ENCODE measurements at regions not wholly inside any gene's neighbourhood (a gene's known extent, or its start where the extent isn't known, plus 50 kb on each side); places are given as distances from the start of the nearest gene placed in this dataset.

GRCh38 chr18:51655327-51655698 lies 457.8 kb upstream of the MEX3C start:
- DNase-seq: no peak
- no peak overlapping the region for H3K4me3 ChIP-seq
- H3K9me3 ChIP-seq: no peaks in the 10 kb centered on the region
- no peaks in the 10 kb centered on the region for H3K27me3 ChIP-seq
- no peaks in the 10 kb centered on the region for H3K36me3 ChIP-seq

DNA sequence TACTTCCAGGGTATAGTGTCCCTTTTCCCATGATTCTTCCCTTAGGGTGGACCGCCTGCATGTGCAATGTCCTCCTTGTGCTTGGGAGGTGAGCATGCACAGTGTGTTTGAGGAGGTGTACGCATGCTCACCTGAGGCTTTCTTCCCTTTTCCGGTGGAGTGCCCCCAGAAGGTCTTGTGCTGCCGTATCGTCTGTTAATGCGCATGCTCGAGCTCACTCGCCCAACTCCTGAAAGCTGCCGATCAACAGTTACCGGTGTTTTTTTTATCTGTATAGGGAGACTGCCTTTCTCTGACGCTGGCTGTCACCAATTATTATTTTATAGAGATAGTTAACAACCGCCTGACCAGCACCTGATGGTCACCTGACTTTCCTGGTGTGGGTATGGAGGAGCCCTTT lies 458.8 kb upstream of the MEX3C start:
- Histone ChIP-seq H3K9me3 (no peaks in the 10 kb centered on the region), H3K27me3 (no peaks in the 10 kb centered on the region), H3K4me3 (no peak overlapping the region), H3K36me3 (no peaks in the 10 kb centered on the region)
- DNase-seq: no peak

- DNase-seq: no peak
- Histone ChIP-seq H3K36me3 (no peaks in the 10 kb centered on the region), H3K9me3 (no peaks in the 10 kb centered on the region), H3K27me3 (no peaks in the 10 kb centered on the region), H3K4me3 (no peak overlapping the region)
These were observed 461.0 kb upstream of the MEX3C start for GRCh38 chr18:51658436-51658835.

GRCh38 chr18:51659781-51660180 lies 462.3 kb upstream of the MEX3C start:
- no peaks in the 10 kb centered on the region for H3K9me3 ChIP-seq
- DNase-seq: no peak

DNA sequence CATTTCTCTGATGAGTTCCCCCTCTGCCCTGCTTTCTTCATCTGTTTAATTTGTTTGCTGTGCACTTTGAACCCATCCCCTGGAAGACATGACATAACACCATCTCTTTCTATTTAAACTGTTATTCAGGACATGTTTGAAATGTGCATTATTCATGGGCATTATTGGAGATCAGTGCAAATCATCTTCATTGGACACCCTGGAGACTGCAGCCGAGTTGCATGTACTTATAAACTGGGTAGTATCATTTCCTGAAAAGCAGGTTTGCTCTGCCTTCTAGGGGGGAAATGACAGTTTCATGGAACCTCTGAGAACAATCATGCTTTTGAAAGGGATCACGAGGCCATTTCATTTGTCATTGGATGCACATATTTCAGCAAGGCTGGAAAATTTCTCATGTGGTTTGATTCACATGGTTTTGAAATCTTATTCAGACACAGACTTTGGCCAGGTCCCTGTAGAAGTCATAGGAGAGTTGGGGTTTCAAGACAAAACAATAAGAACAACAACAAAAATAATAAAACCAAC lies 462.8 kb upstream of the MEX3C start:
- no peak for DNase-seq
- H3K4me3 ChIP-seq: no peak overlapping the region
- no peaks in the 10 kb centered on the region for H3K9me3 ChIP-seq
- H3K27me3 ChIP-seq: no peaks in the 10 kb centered on the region
- no peaks in the 10 kb centered on the region for H3K36me3 ChIP-seq

More at GRCh38 chr18:51659781-51660180, 462.3 kb upstream of the MEX3C start:
- H3K27me3 ChIP-seq: no peaks in the 10 kb centered on the region
- H3K36me3 ChIP-seq: no peaks in the 10 kb centered on the region
- no peak overlapping the region for H3K4me3 ChIP-seq

- Histone ChIP-seq H3K9me3 (no peaks in the 10 kb centered on the region), H3K4me3 (no peak overlapping the region), H3K36me3 (no peaks in the 10 kb centered on the region), H3K27me3 (no peaks in the 10 kb centered on the region)
- DNase-seq: no peak
These were observed 466.8 kb upstream of the MEX3C start for GRCh38 chr18:51664236-51664635.

GRCh38 chr18:51666763-51667191 lies 469.3 kb upstream of the MEX3C start:
- Histone ChIP-seq H3K27me3 (no peaks in the 10 kb centered on the region), H3K9me3 (no peaks in the 10 kb centered on the region), H3K4me3 (no peak overlapping the region), H3K36me3 (no peaks in the 10 kb centered on the region)
- peak; percentile 8 for DNase-seq

- H3K36me3 ChIP-seq: no peaks in the 10 kb centered on the region
- DNase-seq: peak; percentile 9
These were observed 470.6 kb upstream of the MEX3C start for GRCh38 chr18:51668101-51668500.

GRCh38 chr18:51668607-51669006 lies 471.1 kb upstream of the MEX3C start:
- DNase-seq: no peak
- no peaks in the 10 kb centered on the region for H3K27me3 ChIP-seq
- H3K9me3 ChIP-seq: no peaks in the 10 kb centered on the region
- no peaks in the 10 kb centered on the region for H3K36me3 ChIP-seq
- no peak overlapping the region for H3K4me3 ChIP-seq

More at GRCh38 chr18:51668101-51668500, 470.6 kb upstream of the MEX3C start:
- H3K27me3 ChIP-seq: no peaks in the 10 kb centered on the region
- no peak overlapping the region for H3K4me3 ChIP-seq
- no peaks in the 10 kb centered on the region for H3K9me3 ChIP-seq

- no peak overlapping the region for H3K4me3 ChIP-seq
- no peaks in the 10 kb centered on the region for H3K9me3 ChIP-seq
- no peaks in the 10 kb centered on the region for H3K36me3 ChIP-seq
- H3K27me3 ChIP-seq: no peaks in the 10 kb centered on the region
- DNase-seq: no peak
These were observed 489.1 kb upstream of the MEX3C start for GRCh38 chr18:51686590-51686989.

DNA sequence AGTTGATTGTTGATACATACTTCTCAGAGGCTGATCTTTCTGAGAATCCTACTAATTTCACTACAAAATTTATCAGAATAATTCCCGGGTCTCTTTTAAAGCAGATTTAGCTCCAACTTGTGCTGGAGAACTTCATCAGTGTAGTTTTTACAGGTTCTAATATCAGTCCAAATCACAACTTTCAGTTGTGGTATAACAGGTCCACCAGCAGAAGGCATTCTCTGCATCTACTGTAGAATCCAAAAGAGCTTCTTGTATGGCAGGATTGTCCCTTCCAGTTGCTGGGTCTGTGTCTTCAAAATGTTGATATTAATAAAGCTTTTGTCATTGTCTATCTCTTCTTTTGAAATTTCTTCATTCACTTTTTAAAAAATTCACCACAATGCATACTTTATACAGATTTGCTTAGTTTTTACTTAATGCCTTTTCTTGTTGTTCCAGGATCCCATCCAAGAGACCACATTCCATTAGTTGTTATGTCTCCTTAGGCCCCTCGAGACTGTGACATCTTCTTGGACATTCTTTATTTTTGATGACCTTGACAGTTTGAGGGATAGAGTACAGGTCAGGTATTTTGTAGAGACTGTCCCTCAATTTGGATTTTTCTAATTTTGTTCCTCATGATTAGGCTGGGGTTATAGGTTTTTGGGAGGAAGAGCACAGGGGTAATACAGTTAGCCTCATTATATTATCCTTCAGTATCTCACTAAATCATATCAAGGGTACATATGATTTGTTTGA lies 490.5 kb upstream of the MEX3C start:
- H3K9me3 ChIP-seq: no peaks in the 10 kb centered on the region
- no peaks in the 10 kb centered on the region for H3K27me3 ChIP-seq
- H3K36me3 ChIP-seq: no peaks in the 10 kb centered on the region
- DNase-seq: no peak
- H3K4me3 ChIP-seq: no peak overlapping the region

DNA sequence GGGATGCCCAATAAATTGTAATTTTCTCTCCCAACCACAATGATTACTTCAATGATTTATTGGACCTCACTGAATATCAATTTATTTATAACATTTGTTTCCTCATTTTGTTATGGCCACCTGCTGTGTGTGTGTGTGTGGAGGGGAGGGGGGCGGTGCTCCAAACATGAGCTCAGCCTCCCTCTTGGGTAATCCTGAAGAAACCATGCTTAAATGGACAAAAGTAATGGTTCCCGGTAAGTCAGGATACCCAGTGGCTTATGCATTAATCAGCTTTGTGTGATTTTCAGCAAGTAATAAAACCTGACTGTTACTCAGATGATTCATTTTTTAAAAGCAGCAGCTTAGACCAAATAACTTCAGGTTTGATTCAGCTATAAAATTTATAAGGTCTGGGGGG lies 495.1 kb upstream of the MEX3C start:
- Histone ChIP-seq H3K27me3 (no peaks in the 10 kb centered on the region), H3K9me3 (no peaks in the 10 kb centered on the region), H3K36me3 (no peaks in the 10 kb centered on the region), H3K4me3 (no peak overlapping the region)
- no peak for DNase-seq

DNA sequence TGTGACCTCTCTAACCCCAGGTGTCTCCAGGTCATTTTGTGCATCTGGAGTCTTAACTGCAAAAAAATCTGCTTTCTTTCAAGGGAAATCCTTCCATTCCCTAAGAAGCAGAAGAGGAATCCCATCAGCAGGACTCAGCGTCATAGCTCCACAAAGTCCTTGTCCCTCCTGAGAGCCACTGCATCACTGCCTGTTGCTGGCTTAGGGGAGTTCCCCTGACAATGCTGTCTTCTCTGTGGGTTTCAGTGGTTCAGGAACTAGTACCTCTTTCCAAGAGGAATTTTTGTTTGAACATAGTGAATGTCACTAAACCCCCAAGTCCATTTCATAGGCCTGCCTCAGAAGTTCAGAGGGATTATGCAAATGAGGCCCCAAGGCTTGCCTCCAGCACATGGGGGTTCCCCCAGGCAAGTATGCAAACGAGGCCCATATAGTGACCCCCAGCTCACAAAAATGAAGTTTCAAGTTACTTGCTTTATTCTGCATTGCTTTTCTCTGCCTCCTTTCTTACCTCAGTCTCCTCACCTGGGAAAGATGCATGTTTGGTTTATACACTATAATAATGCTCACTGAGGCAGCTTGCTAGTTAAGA lies 513.9 kb upstream of the MEX3C start:
- Histone ChIP-seq H3K9me3 (no peaks in the 10 kb centered on the region), H3K36me3 (no peaks in the 10 kb centered on the region), H3K27me3 (no peaks in the 10 kb centered on the region), H3K4me3 (no peak overlapping the region)
- DNase-seq: no peak

- Histone ChIP-seq H3K27me3 (no peaks in the 10 kb centered on the region), H3K36me3 (no peaks in the 10 kb centered on the region), H3K4me3 (no peak overlapping the region), H3K9me3 (no peaks in the 10 kb centered on the region)
- DNase-seq: no peak
These were observed 515.3 kb upstream of the MEX3C start for GRCh38 chr18:51712821-51713220.

DNA sequence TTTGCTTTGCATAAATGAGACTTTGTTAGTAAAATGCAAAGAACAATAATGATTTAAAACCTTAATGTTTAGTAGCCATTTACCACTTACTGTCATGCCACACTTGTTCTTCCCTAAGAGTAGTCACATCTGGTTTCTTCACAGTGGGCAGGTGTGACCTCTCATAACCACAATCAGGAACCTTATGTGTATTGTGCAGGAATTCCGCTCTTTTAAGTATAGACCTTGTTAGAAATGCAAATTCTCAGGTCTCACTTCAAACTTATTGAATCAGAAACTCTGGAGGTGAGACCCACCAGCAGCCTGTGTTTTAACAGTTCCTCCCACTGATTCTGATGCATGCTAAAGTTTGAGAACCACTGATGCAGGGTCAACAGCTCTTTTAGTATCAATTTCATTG lies 518.8 kb upstream of the MEX3C start:
- Histone ChIP-seq H3K9me3 (no peaks in the 10 kb centered on the region), H3K4me3 (no peak overlapping the region), H3K27me3 (no peaks in the 10 kb centered on the region), H3K36me3 (no peaks in the 10 kb centered on the region)
- no peak for DNase-seq

- no peaks in the 10 kb centered on the region for H3K9me3 ChIP-seq
- no peaks in the 10 kb centered on the region for H3K36me3 ChIP-seq
- no peaks in the 10 kb centered on the region for H3K27me3 ChIP-seq
- H3K4me3 ChIP-seq: no peak overlapping the region
- DNase-seq: no peak
These were observed 523.9 kb upstream of the MEX3C start for GRCh38 chr18:51721388-51721787.

- Histone ChIP-seq H3K4me3 (no peak overlapping the region), H3K9me3 (no peaks in the 10 kb centered on the region), H3K27me3 (no peaks in the 10 kb centered on the region), H3K36me3 (no peaks in the 10 kb centered on the region)
- no peak for DNase-seq
These were observed 524.5 kb upstream of the MEX3C start for GRCh38 chr18:51721996-51722395.

Data from MG63 (cell line).